ENCODE measurements at regions not wholly inside any gene's neighbourhood (a gene's known extent, or its start where the extent isn't known, plus 50 kb on each side); places are given as distances from the start of the nearest gene placed in this dataset.

- no peak overlapping the region for H3K9ac ChIP-seq (ENCODE audit: low read length)
- no peak overlapping the region for H3K4me3 ChIP-seq (replicated peaks in 1 of 2; ENCODE audit: low read depth in 1 of 2, low read length in 2 of 2)
- POLR2A ChIA-PET = no interaction called here
- H3K27me3 ChIP-seq (ENCODE audit: insufficient read depth, low read length) = no peaks in the 10 kb centered on the region
- intact Hi-C loops (cut with micrococcal nuclease) = no loop called here
- CTCF ChIA-PET = no interaction called here
- no peaks in the 10 kb centered on the region for H3K9me3 ChIP-seq (ENCODE audit: control insufficient read depth in 1 of 2, insufficient read depth in 1 of 2, low read depth in 1 of 2, low read length in 2 of 2)
- ATAC-seq (no peak), DNase-seq (ENCODE audit: low read depth, low spot score) (no peak)
- peak overlapping the region; percentile 32 for H2AFZ ChIP-seq (ENCODE audit: low read depth, low read length, poor library complexity, severe bottlenecking)
- no peaks in the 10 kb centered on the region for H3K79me2 ChIP-seq (ENCODE audit: insufficient read depth, low read length)
- H3K9me2 ChIP-seq (ENCODE audit: insufficient read depth) = no peaks in the 10 kb centered on the region
- H3K36me3 ChIP-seq (ENCODE audit: control insufficient read depth in 1 of 2, insufficient read depth in 2 of 2, low read length in 2 of 2) = no peaks in the 10 kb centered on the region
- no TSS peak for BruUV-seq (replicated peaks)
- H3K4me1 ChIP-seq (ENCODE audit: control insufficient read depth in 1 of 2, insufficient read depth in 2 of 2, low read length in 2 of 2) = no peaks in the 10 kb centered on the region
- no peak overlapping the region for H3K4me2 ChIP-seq (ENCODE audit: low read length)
- TF ChIP-seq ELF1 (IDR thresholded peaks at IDR 0.05; ENCODE audit: borderline replicate concordance, low read depth) = no peak
- no peak for TF ChIP-seq SP1 (IDR thresholded peaks at IDR 0.05; ENCODE audit: low read depth)
- TF ChIP-seq EZH2phosphoT487 (IDR thresholded peaks at IDR 0.05; ENCODE audit: borderline replicate concordance) = no peak
- TF ChIP-seq REST (IDR thresholded peaks at IDR 0.05; ENCODE audit: low read depth) = no peak
- TF ChIP-seq CEBPB (IDR thresholded peaks at IDR 0.05; ENCODE audit: low read depth) = no peak
- TF ChIP-seq EGR1 (IDR thresholded peaks at IDR 0.05; ENCODE audit: low read depth) = no peak
- TF ChIP-seq YY1 (IDR thresholded peaks at IDR 0.05; ENCODE audit: extremely low read depth, insufficient replicate concordance, low read depth, low read length) = no peak
- TF ChIP-seq SIN3A (IDR thresholded peaks at IDR 0.05; ENCODE audit: low read depth) = no peak
- no peak for TF ChIP-seq ZBTB33 (IDR thresholded peaks at IDR 0.05; ENCODE audit: extremely low read depth, insufficient replicate concordance, low read length)
- no peak for TF ChIP-seq ZNF274 (IDR thresholded peaks at IDR 0.05; ENCODE audit: low read depth, low read length)
- no peak for TF ChIP-seq RAD21 (IDR thresholded peaks at IDR 0.05; ENCODE audit: low read depth)
- no peak for TF ChIP-seq EZH2 (IDR thresholded peaks at IDR 0.05)
- TF ChIP-seq SRF (IDR thresholded peaks at IDR 0.05; ENCODE audit: low read depth) = no peak
- TF ChIP-seq CTCF (IDR thresholded peaks at IDR 0.05 in 2 of 3, conservative IDR thresholded peaks at IDR 0.05 in 1 of 3; ENCODE audit: borderline replicate concordance in 1 of 3, insufficient read depth in 1 of 3, low read depth in 2 of 3, low read length in 2 of 3) = no peak
- TF ChIP-seq POLR2AphosphoS5 (IDR thresholded peaks at IDR 0.05; ENCODE audit: low read depth, low read length) = no peak
- no peak for TF ChIP-seq CBX3 (IDR thresholded peaks at IDR 0.05; ENCODE audit: low read depth)
- no peak for TF ChIP-seq ATF3 (IDR thresholded peaks at IDR 0.05)
- TF ChIP-seq FOSL1 (IDR thresholded peaks at IDR 0.05; ENCODE audit: low read depth) = no peak
- no peak for TF ChIP-seq POLR2A (IDR thresholded peaks at IDR 0.05; ENCODE audit: borderline replicate concordance, extremely low read depth, insufficient read depth, insufficient read length)
- TF ChIP-seq ZFX (IDR thresholded peaks at IDR 0.05) = no peak
- RAD21 ChIA-PET (ENCODE audit: low non-redundant PET in 1 of 2, low total read pairs in 2 of 2, uncharacterized antibody in 2 of 2, unreplicated experiment in 2 of 2) = no interaction called here
- H3K27ac ChIP-seq (ENCODE audit: low read depth, low read length) = no peak overlapping the region
- no peaks in the 10 kb centered on the region for H4K20me1 ChIP-seq (ENCODE audit: insufficient read depth)
Observed at GRCh38 chr20:11020712-11021111, 346.9 kb upstream of the JAG1 start.
